Right lobe of liver (tissue), 6 donors: ENCODE measurements at regions not wholly inside any gene's neighbourhood (a gene's known extent, or its start where the extent isn't known, plus 50 kb on each side); places are given as distances from the start of the nearest gene placed in this dataset.

Experiments used
- ATAC-seq, 4 donors: fragments of 200-7000 bp; cut with Tn5 transposase; one replicate each; pipeline ENCODE4 v1.9.1; 2020; ENCODE audit warnings: mild to moderate bottlenecking in 4 of 4, moderate library complexity in 4 of 4
- DNase-seq, 3 donors: peaks; one replicate each; pipeline ENCODE4 v3.0.0-alpha.2; 2020
- H3K27ac ChIP-seq, 3 donors: fragments of 200-600 bp; one replicate each; pipeline ENCODE4 v1.8.0; 2022
- H3K27me3 ChIP-seq, 2 donors: fragments of 200-600 bp; one replicate each; pipeline ENCODE4 v1.8.0; 2022
- H3K36me3 ChIP-seq, 4 donors: fragments of 200-600 bp; sonication (generic) in 1 of 4; one replicate each; pipeline versions ENCODE4 v1.5.1 to v1.8.0; 2017 to 2022; ENCODE audit warnings: control low read depth in 1 of 4
- H3K4me1 ChIP-seq, 4 donors: fragments of 200-600 bp; sonication (generic) in 1 of 4; one replicate each; pipeline versions ENCODE4 v1.5.1 to v1.8.0; 2017 to 2022; ENCODE audit warnings: control low read depth in 1 of 4
- H3K4me3 ChIP-seq, 3 donors: fragments of 200-600 bp; one replicate each; pipeline ENCODE4 v1.8.0; 2022
- H3K9me3 ChIP-seq, 4 donors: fragments of 200-600 bp; sonication (generic) in 1 of 4; one replicate each; pipeline versions ENCODE4 v1.5.1 to v1.8.0; 2017 to 2022; ENCODE audit warnings: control low read depth in 1 of 4
- CTCF ChIP-seq, 4 donors: fragments of 200-600 bp in 3 of 4; fragments of 450-650 bp in 1 of 4; IDR thresholded peaks; one replicate each; pipeline versions ENCODE4 v1.5.1 to v1.8.0; 2016 to 2022; ENCODE audit warnings: antibody characterized with exemption in 4 of 4, mild to moderate bottlenecking in 2 of 4
- POLR2A ChIP-seq: fragments of 450-650 bp; IDR thresholded peaks from one replicate; pipeline ENCODE4 v1.6.1; 2017; ENCODE audit warnings: antibody characterized with exemption, mild to moderate bottlenecking
- WGBS: methylation state at CpG from one replicate; pipeline ENCODE4 v1.1.6; 2018; ENCODE audit warnings: low coverage, low lambda C conversion rate; ENCODE audit not compliant: insufficient coverage; ENCODE audit errors: missing lambda C conversion rate; 5-methylcytosine and 5-hydroxymethylcytosine counted together
- intact Hi-C, 2 donors: fragments of 100-400 bp; cut with DNase I; formaldehyde crosslinking; loops; one replicate each; pipeline versions ENCODE4 v1.11.2 to v1.14.1; 2022
- donor health status: DM: no; HTN: yes; CAD: no.
- donor health status: DM: no; HTN: no; CAD: no.
- donor health status: DM: no; HTN: no; CAD: no.
- donor health status: DM: no; HTN: yes; CAD: no.
- donor health status: DM: no; HTN: yes; CAD: no.

- intact Hi-C loops = no loop called here
- Histone ChIP-seq H3K4me1 (no peaks in the 10 kb centered on the region), H3K9me3 (no peaks in the 10 kb centered on the region), H3K27ac (no peak overlapping the region), H3K4me3 (no peak overlapping the region), H3K36me3 (no peaks in the 10 kb centered on the region), H3K27me3 (no peaks in the 10 kb centered on the region)
- DNase-seq (no peak), ATAC-seq (no peak)
- WGBS = 65% methylated on average over 1 of the region's 1 CpG
- TF ChIP-seq CTCF (IDR thresholded peaks at IDR 0.05) (no peak), POLR2A (no peak)
Measured at GRCh38 chr13:47112903-47113299, 216.0 kb upstream of the HTR2A start.

GRCh38 chr13:47112205-47112902 lies 215.5 kb upstream of the HTR2A start:
- DNase-seq (no peak), ATAC-seq (no peak)
- H3K27me3 ChIP-seq = no peaks in the 10 kb centered on the region
- no peaks in the 10 kb centered on the region for H3K4me1 ChIP-seq
- TF ChIP-seq CTCF (IDR thresholded peaks at IDR 0.05) = no peak
- H3K27ac ChIP-seq = no peak overlapping the region
- WGBS = 77% methylated on average over 4 of the region's 4 CpGs
- no peaks in the 10 kb centered on the region for H3K36me3 ChIP-seq
- H3K4me3 ChIP-seq = no peak overlapping the region
- no peaks in the 10 kb centered on the region for H3K9me3 ChIP-seq
- intact Hi-C loops = no loop called here

- no peak overlapping the region for H3K4me3 ChIP-seq
- H3K36me3 ChIP-seq = no peaks in the 10 kb centered on the region
- H3K27ac ChIP-seq = no peak overlapping the region
- H3K4me1 ChIP-seq = no peaks in the 10 kb centered on the region
- no peaks in the 10 kb centered on the region for H3K9me3 ChIP-seq
- TF ChIP-seq CTCF (IDR thresholded peaks at IDR 0.05) = no peak
- no peak for DNase-seq
- 66% methylated on average over 3 of the region's 3 CpGs for WGBS
- intact Hi-C loops = no loop called here
- no peaks in the 10 kb centered on the region for H3K27me3 ChIP-seq
- no peak for ATAC-seq
Measured at GRCh38 chr13:47111499-47111898, 214.6 kb upstream of the HTR2A start.

- Histone ChIP-seq H3K27ac (no peak overlapping the region), H3K27me3 (no peaks in the 10 kb centered on the region), H3K4me1 (no peaks in the 10 kb centered on the region), H3K4me3 (no peak overlapping the region), H3K36me3 (no peaks in the 10 kb centered on the region), H3K9me3 (no peaks in the 10 kb centered on the region)
- DNase-seq (no peak), ATAC-seq (no peak)
- TF ChIP-seq POLR2A (no peak), CTCF (IDR thresholded peaks at IDR 0.05) (no peak)
- intact Hi-C loops = no loop called here
- whole genome bisulfite sequencing = 81% methylated on average over 8 of the region's 12 CpGs
Measured at GRCh38 chr13:47110833-47111240, 214.0 kb upstream of the HTR2A start.

GRCh38 chr13:47110141-47110540 lies 213.3 kb upstream of the HTR2A start:
- no peak for ATAC-seq
- Histone ChIP-seq H3K4me1 (no peaks in the 10 kb centered on the region), H3K9me3 (no peaks in the 10 kb centered on the region), H3K36me3 (no peaks in the 10 kb centered on the region), H3K27ac (no peak overlapping the region), H3K4me3 (no peak overlapping the region), H3K27me3 (no peaks in the 10 kb centered on the region)
- intact Hi-C loops = no loop called here
- 83% methylated on average over 4 of the region's 4 CpGs for WGBS
- TF ChIP-seq CTCF (IDR thresholded peaks at IDR 0.05) (no peak), POLR2A (no peak)
- no peak for DNase-seq
